ENCODE measurements at regions not wholly inside any gene's neighbourhood (a gene's known extent, or its start where the extent isn't known, plus 50 kb on each side); places are given as distances from the start of the nearest gene placed in this dataset.

- TF ChIP-seq EZH2phosphoT487 (IDR thresholded peaks at IDR 0.05; ENCODE audit: low read depth) (no peak), CTCF (IDR thresholded peaks at IDR 0.05; ENCODE audit: low read depth, low read length) (no peak)
These were observed 127.9 kb upstream of the NAA20 start for GRCh38 chr20:19889011-19889953.
